ENCODE measurements at regions not wholly inside any gene's neighbourhood (a gene's known extent, or its start where the extent isn't known, plus 50 kb on each side); places are given as distances from the start of the nearest gene placed in this dataset.

- FAIRE-seq (no peak), DNase-seq (ENCODE audit: extremely low read depth in 1 of 4, low spot score in 3 of 4) (no peak), ATAC-seq (no peak)
- no peaks in the 10 kb centered on the region for H3K4me1 ChIP-seq (replicated peaks in 1 of 2; ENCODE audit: control insufficient read depth in 2 of 2, insufficient read depth in 2 of 2, low read length in 2 of 2)
- no peaks in the 10 kb centered on the region for H3K9me3 ChIP-seq (replicated peaks; ENCODE audit: control insufficient read depth, insufficient read depth, low read depth, low read length)
- intact Hi-C loops (cut with micrococcal nuclease): no loop called here
- no peak overlapping the region for H3K4me3 ChIP-seq
- H3K27me3 ChIP-seq (ENCODE audit: control insufficient read depth in 2 of 2, insufficient read depth in 2 of 2, low read length in 2 of 2): no peaks in the 10 kb centered on the region
- WGBS (ENCODE audit: insufficient coverage, low coverage, missing lambda C conversion rate): 0% methylated on average over 1 of the region's 1 CpG
- ChIA-PET CTCF (ENCODE audit: low intra/inter-chr PET ratio) (no interaction called here), POLR2A (no interaction called here)
- no peaks in the 10 kb centered on the region for H3K9me1 ChIP-seq (ENCODE audit: control insufficient read depth, insufficient read depth, low read length)
- no peaks in the 10 kb centered on the region for H3K79me2 ChIP-seq (ENCODE audit: control insufficient read depth, insufficient read depth, low read length)
- H3K27ac ChIP-seq (ENCODE audit: extremely low read depth, low read depth, low read length): no peak overlapping the region
- H2AFZ ChIP-seq (ENCODE audit: low read depth, low read length): no peak overlapping the region
- H3K36me3 ChIP-seq (ENCODE audit: control insufficient read depth, insufficient read depth, low read length): no peaks in the 10 kb centered on the region
- BruUV-seq (replicated peaks): no TSS peak
- in situ Hi-C loops (cut with MboI): no loop called here
- no peak overlapping the region for H3K9ac ChIP-seq (ENCODE audit: insufficient read depth in 1 of 2, low read depth in 2 of 2, low read length in 2 of 2)
- no peaks in the 10 kb centered on the region for H4K20me1 ChIP-seq (replicated peaks; ENCODE audit: control insufficient read depth, insufficient read depth, low read length)
- H3K4me2 ChIP-seq (ENCODE audit: insufficient read depth, low read length): no peak overlapping the region
- TF ChIP-seq C11orf30 (IDR thresholded peaks at IDR 0.05; ENCODE audit: low read depth) (peak; percentile 50; the same call in 1 of the 2 replicates), MAFK (IDR thresholded peaks at IDR 0.05; ENCODE audit: low read length) (peak; percentile 83), SIRT6 (IDR thresholded peaks at IDR 0.05; ENCODE audit: low read depth, low read length) (no peak), NCOA2 (IDR thresholded peaks at IDR 0.05; ENCODE audit: partially characterized antibody in 2 of 2) (no peak), CREBBP (IDR thresholded peaks at IDR 0.05; ENCODE audit: low read depth, low read length) (no peak), ARID4B (CRISPR knock-in tag; IDR thresholded peaks at IDR 0.05) (no peak), MAFF (IDR thresholded peaks at IDR 0.05; ENCODE audit: low read length) (peak; percentile 72), ZNF77 (CRISPR knock-in tag; IDR thresholded peaks at IDR 0.05) (no peak), ZKSCAN1 (IDR thresholded peaks at IDR 0.05; ENCODE audit: low read depth, low read length) (no peak), GATAD2B (IDR thresholded peaks at IDR 0.05; ENCODE audit: borderline replicate concordance) (no peak), ZNF316 (IDR thresholded peaks at IDR 0.05) (peak; percentile 61), TRIM28 (IDR thresholded peaks at IDR 0.05) (no peak), ZMIZ1 (IDR thresholded peaks at IDR 0.05; ENCODE audit: low read depth in 2 of 2, low read length in 2 of 2) (no peak), ZBTB1 (CRISPR knock-in tag; IDR thresholded peaks at IDR 0.05; ENCODE audit: borderline replicate concordance, low read depth) (no peak), CBX3 (IDR thresholded peaks at IDR 0.05; ENCODE audit: borderline replicate concordance in 1 of 2, low read length in 2 of 2) (no peak), NONO (IDR thresholded peaks at IDR 0.05; ENCODE audit: low read depth in 2 of 2, low read length in 1 of 2) (no peak)
Measured at GRCh38 chr3:117809186-117810081, 1099.9 kb downstream of the TUSC7 start.

Data from K562 (cell line).